ENCODE measurements at regions not wholly inside any gene's neighbourhood (a gene's known extent, or its start where the extent isn't known, plus 50 kb on each side); places are given as distances from the start of the nearest gene placed in this dataset.
A peak's percentile ranks its signal among the peaks of the same experiment; 100 is the strongest.

DNA sequence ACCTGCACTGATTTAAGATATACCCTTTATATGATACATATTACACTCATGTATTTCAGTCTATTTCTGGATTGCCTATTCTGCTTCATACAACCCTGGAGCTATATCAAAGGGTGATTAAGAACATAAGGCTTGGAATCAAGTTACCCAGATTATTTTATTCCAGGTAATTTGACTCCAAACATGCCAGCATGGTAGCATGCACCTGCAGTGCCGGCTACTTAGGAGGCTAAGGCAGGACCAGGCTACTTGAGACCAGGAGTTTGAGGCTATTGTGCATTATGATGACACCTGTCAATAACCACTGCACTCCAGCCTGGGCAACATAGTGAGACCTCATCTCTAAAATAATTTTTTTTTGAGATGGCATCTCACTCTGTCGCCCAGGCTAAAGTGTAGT, 50.4 kb upstream of the NEO1 start:
- no peak for DNase-seq (ENCODE audit: low spot score)

GRCh38 chr15:73000293-73000692, 52.0 kb upstream of the NEO1 start:
- no peak for DNase-seq (ENCODE audit: low spot score)

DNA sequence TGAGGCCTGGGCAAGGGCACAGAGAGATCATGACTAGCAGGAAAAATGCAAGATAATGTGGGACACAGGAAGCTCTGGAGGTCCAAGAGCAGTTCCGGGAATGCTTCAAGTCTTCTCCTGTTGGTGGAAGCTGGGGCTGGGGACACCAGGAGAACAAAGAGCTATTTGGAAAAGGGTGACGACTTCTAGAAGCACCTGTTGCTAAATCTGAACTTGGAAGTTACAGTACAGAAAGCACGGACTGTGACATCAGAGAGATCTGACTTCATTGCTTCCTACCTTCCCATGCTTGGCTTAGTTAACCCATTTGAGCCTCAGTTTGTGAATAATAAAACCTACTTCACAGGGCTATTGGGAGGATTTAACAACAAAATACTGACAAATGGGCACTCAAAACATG, 52.7 kb upstream of the NEO1 start:
- DNase-seq (ENCODE audit: low spot score), result no peak

DNA sequence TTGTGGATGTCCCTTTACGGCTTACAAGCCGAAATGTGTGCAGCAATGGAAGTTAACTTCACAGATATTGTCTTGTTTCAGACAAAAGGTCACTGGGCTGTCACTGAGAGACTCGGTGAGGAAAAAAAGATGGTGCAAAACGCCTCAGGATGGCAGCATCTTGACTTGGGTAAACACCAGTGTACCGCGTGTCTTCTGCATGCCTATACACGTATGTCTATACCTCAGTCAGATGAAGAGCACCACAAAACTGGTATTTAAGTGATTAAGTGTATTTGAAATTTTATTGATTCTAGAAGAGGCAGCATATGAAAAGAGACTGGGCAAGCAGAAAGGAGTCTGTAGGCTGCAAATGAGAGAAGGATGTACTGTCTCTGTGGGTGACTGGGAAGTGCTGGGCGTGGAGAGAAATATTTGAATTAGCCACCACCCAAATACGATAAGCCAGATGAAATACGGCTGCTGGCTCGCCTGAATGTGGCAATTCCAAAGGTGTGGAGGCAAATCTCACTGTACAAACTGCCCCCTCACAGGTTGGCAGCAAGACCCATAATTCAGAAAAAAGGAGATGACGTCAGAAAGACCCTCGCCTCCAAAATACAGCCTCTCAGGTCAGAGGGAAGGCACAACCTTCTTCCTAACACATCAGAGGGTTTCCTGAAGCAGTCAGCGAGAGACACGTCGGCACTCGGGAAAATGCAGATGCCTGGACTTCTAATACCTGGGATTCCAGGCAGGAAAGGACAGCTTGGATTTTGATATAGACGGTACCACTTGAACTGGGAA, 53.4 kb upstream of the NEO1 start:
- DNase-seq (ENCODE audit: low spot score), result no peak

- no peak for DNase-seq (ENCODE audit: low spot score)
These were observed 54.0 kb upstream of the NEO1 start for GRCh38 chr15:72998226-72998625.

GRCh38 chr15:72995849-72996248, 56.4 kb upstream of the NEO1 start:
- no peak for DNase-seq (ENCODE audit: low spot score)

GRCh38 chr15:72994534-72995177, 57.6 kb upstream of the NEO1 start:
- no peak for DNase-seq (ENCODE audit: low spot score)

GRCh38 chr15:72992841-72993252, 59.4 kb upstream of the NEO1 start:
- DNase-seq (ENCODE audit: low spot score), result no peak

GRCh38 chr15:72991026-72991425, 61.2 kb upstream of the NEO1 start:
- DNase-seq (ENCODE audit: low spot score), result no peak

- no peak for DNase-seq (ENCODE audit: low spot score)
These were observed 68.3 kb upstream of the NEO1 start for GRCh38 chr15:72983801-72984545.

DNA sequence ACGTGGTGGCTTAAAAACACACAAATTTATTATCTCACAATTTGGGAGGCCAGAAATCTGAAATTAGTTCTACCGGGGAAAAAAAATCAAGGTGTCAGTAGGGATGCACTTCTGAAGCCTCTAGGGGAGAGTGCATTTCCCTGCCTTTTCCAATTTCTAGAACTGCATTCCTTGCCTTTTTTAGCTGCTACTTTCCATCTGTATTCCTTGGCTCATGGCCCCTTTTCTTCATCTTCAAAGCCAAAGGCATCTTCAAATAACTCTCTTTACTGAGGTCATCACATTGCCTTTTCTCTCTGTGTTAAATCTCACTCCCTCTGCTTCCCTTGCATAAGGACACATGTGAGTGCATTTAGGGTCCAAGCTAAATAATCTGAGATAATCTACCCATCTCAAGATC, 69.5 kb upstream of the NEO1 start:
- DNase-seq (ENCODE audit: low spot score), result no peak

GRCh38 chr15:72980661-72981060, 71.6 kb upstream of the NEO1 start:
- DNase-seq (ENCODE audit: low spot score), result no peak

DNA sequence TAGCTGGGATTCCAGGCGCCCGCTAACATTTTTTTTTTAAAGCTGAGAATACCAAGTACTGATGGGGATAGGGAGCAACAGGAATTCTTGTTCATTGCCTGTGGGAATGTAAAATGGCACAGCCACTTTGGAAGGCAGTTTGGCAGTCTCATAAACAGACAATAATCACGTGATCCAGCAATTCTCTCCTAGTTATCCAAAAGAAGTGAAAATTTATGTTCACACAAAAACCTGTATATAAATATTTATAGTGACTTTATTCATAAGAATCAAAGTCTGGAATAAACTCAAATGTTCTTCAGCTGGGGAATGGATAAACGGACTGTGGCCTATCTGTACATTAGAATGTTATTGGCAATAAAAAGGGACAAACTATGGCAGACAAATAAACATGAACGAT, 72.5 kb upstream of the NEO1 start:
- no peak for DNase-seq (ENCODE audit: low spot score)

DNA sequence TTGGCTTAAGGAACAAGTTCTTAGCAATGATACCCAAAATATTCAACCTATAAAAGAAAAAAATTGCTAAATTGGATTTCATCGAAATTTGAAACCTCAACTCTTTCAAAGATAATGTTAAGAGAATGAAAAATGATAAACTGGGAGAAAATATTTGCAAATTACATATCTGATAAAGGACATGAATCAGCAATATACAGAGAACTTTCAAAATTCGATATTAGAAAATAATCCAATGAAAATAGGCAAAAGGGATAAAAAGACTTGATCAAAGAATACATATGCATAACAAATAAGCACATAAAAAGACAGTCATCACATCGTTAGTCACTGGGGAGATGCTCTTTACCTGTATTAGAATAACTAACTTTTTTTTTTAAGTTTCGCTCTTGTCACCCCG, 73.0 kb upstream of the NEO1 start:
- no peak for DNase-seq (ENCODE audit: low spot score)

GRCh38 chr15:72978223-72978622, 74.0 kb upstream of the NEO1 start:
- no peak for DNase-seq (ENCODE audit: low spot score)

GRCh38 chr15:72972362-72972761, 79.9 kb upstream of the NEO1 start:
- no peak for DNase-seq (ENCODE audit: low spot score)

GRCh38 chr15:72971766-72972165, 80.5 kb upstream of the NEO1 start:
- DNase-seq (ENCODE audit: low spot score), result no peak

DNA sequence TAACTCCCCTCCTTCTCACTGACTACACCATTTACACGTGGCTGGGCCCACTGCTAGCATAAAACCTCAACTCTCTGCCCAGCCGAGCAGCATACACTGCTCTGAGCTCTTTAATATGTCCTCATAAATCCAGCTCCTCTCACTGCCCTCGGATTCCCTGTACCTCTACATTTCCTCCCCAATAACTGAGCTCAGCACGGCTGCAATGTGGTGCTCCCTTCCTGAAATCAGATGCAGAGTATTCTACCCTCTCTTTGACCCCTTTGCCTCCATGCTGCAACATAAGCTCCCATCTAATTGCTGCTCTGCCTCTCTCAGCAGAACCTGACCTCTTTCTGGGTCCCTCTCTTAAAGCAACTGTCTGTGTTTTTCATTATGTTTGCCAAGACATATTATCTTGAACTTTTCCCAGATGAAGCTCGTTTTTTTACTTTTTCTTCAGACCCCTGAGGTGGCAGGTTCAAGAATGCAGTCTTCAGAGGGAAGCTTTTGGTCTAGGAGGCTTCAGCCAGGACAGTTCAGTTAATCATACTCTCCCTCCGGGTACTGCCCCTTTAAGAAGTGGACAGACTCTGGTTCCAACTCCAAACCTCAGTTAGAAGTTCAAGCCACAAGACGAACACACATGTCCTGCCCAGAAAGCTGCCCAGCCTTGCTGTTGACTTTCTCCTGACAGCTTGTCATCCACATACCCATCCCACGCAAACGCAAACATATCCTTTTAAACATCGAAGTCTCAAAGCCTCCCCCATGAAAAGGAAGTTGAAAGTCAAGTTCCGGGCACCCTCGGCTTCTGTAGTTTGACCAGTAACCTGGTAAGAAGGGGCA, 81.1 kb upstream of the NEO1 start:
- no peak for DNase-seq (ENCODE audit: low spot score)

DNA sequence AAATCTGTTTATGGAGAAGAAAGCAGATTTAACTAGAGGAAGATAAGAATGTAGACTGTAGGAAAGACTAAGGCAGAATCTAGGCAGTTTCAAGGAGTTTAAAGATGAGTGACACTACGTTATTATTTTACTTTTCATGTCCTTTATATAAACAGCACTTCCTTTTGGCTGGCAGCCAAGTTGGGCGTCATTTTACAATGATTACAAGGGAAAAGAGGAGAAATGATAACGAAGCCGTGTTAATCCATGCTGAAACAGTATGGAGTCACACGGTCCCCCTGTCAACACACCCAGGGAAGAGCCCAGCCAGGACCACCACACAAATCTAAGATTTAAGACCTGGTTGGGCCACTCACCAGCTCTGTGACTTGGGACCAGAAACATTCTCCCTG, 83.7 kb upstream of the NEO1 start:
- no peak for DNase-seq (ENCODE audit: low spot score)

GRCh38 chr15:72967811-72968530, 84.3 kb upstream of the NEO1 start:
- DNase-seq (ENCODE audit: low spot score), result no peak

GRCh38 chr15:72967397-72967796, 84.9 kb upstream of the NEO1 start:
- peak; percentile 13 for DNase-seq (ENCODE audit: low spot score)

GRCh38 chr15:72966641-72967040, 85.6 kb upstream of the NEO1 start:
- no peak for DNase-seq (ENCODE audit: low spot score)
